GM12892 (cell line): ENCODE measurements at regions not wholly inside any gene's neighbourhood (a gene's known extent, or its start where the extent isn't known, plus 50 kb on each side); places are given as distances from the start of the nearest gene placed in this dataset.

Source experiments
- POLR2AphosphoS5 ChIP-seq: IDR thresholded peaks from 2 replicates; pipeline ENCODE4 v1.6.1; 2011; ENCODE audit warnings: low read depth, low read length, control low read depth
- TAF1 ChIP-seq: IDR thresholded peaks from 2 replicates; pipeline ENCODE4 v1.6.1; 2011; ENCODE audit warnings: low read depth, mild to moderate bottlenecking, control low read depth, low read length, borderline replicate concordance

GRCh38 chr15:55084216-55084615, 112.5 kb downstream of the RSL24D1 start:
- TF ChIP-seq POLR2AphosphoS5 (no peak), TAF1 (no peak)
